Liver (tissue), 8 donors: ENCODE measurements at regions not wholly inside any gene's neighbourhood (a gene's known extent, or its start where the extent isn't known, plus 50 kb on each side); places are given as distances from the start of the nearest gene placed in this dataset.

Experiments used
- DNase-seq: peaks from one replicate; pipeline ENCODE4 v3.0.0-alpha.2; 2017; ENCODE audit warnings: low spot score
- H3K27ac ChIP-seq, 2 donors: one replicate each; pipeline ENCODE4 v1.7.0; 2013; ENCODE audit warnings: inconsistent platforms in 2 of 2, low read length in 2 of 2, control low read depth in 1 of 2, low read depth in 1 of 2, mild to moderate bottlenecking in 1 of 2
- H3K27me3 ChIP-seq, 4 donors: one replicate each; pipeline versions ENCODE4 v1.6.1 to v1.7.0; 2013; ENCODE audit warnings: low read length in 3 of 4, inconsistent platforms in 1 of 4, mild to moderate bottlenecking in 1 of 4, moderate library complexity in 1 of 4; ENCODE audit not compliant: control insufficient read depth in 4 of 4, insufficient read depth in 4 of 4
- H3K36me3 ChIP-seq, 4 donors: one replicate each; pipeline versions ENCODE4 v1.6.1 to v1.7.0; 2013; ENCODE audit warnings: low read length in 3 of 4, mild to moderate bottlenecking in 3 of 4, low read depth in 1 of 4, moderate library complexity in 1 of 4; ENCODE audit not compliant: control insufficient read depth in 4 of 4, insufficient read depth in 3 of 4
- H3K4me1 ChIP-seq, 4 donors: one replicate each; pipeline versions ENCODE4 v1.6.1 to v1.7.0; 2013; ENCODE audit warnings: low read length in 3 of 4, mild to moderate bottlenecking in 3 of 4, moderate library complexity in 1 of 4; ENCODE audit not compliant: control insufficient read depth in 4 of 4, insufficient read depth in 4 of 4
- H3K4me3 ChIP-seq, 3 donors: one replicate each; pipeline versions ENCODE4 v1.6.1 to v1.7.0; 2013; ENCODE audit warnings: low read length in 3 of 3, control low read depth in 1 of 3, low read depth in 1 of 3, mild to moderate bottlenecking in 1 of 3
- H3K9ac ChIP-seq, 2 donors: one replicate each; pipeline ENCODE4 v1.7.0; 2013; ENCODE audit warnings: low read length in 2 of 2, mild to moderate bottlenecking in 2 of 2, moderate library complexity in 2 of 2, control low read depth in 1 of 2, low read depth in 1 of 2
- H3K9me3 ChIP-seq, 4 donors: one replicate each; pipeline versions ENCODE4 v1.6.1 to v1.7.0; 2013; ENCODE audit warnings: low read length in 3 of 4; ENCODE audit not compliant: control insufficient read depth in 4 of 4
- ATF3 ChIP-seq: IDR thresholded peaks from 2 replicates; pipeline ENCODE4 v1.6.1; 2016; ENCODE audit warnings: antibody characterized with exemption
- CTCF ChIP-seq: fragments of 150-350 bp; IDR thresholded peaks from 2 replicates; pipeline ENCODE4 v1.5.1; 2017; ENCODE audit warnings: improper control_type of control experiment, low read depth, low read length; ENCODE audit not compliant: missing input control
- EGR1 ChIP-seq, 2 donors: IDR thresholded peaks; 2 replicates each; pipeline ENCODE4 v1.6.1; 2016 to 2018; ENCODE audit warnings: antibody characterized with exemption in 2 of 2, low read depth in 2 of 2
- FOXA2 ChIP-seq: IDR thresholded peaks from 2 replicates; pipeline ENCODE4 v1.6.1; 2016; ENCODE audit warnings: antibody characterized with exemption
- GABPA ChIP-seq, 2 donors: IDR thresholded peaks in 1 of 2; conservative IDR thresholded peaks in 1 of 2; 2 replicates each; pipeline ENCODE4 v1.6.1; 2016; ENCODE audit warnings: antibody characterized with exemption in 2 of 2, mild to moderate bottlenecking in 1 of 2, moderate library complexity in 1 of 2
- HNF4A ChIP-seq, 2 donors: conservative IDR thresholded peaks; 2 replicates each; pipeline ENCODE4 v1.6.1; 2016; ENCODE audit warnings: antibody characterized with exemption in 2 of 2, mild to moderate bottlenecking in 2 of 2
- HNF4G ChIP-seq: IDR thresholded peaks from 2 replicates; pipeline ENCODE4 v1.6.1; 2016; ENCODE audit warnings: antibody characterized with exemption
- JUND ChIP-seq, 2 donors: IDR thresholded peaks; 2 replicates each; pipeline ENCODE4 v1.6.1; 2016; ENCODE audit warnings: antibody characterized with exemption in 2 of 2
- MAX ChIP-seq: IDR thresholded peaks from 2 replicates; pipeline ENCODE4 v1.6.1; 2016; ENCODE audit warnings: antibody characterized with exemption
- NR2F2 ChIP-seq: IDR thresholded peaks from 2 replicates; pipeline ENCODE4 v1.6.1; 2016; ENCODE audit warnings: antibody characterized with exemption
- RAD21 ChIP-seq, 2 donors: IDR thresholded peaks; 2 replicates each; pipeline ENCODE4 v1.6.1; 2016; ENCODE audit warnings: antibody characterized with exemption in 2 of 2, mild to moderate bottlenecking in 2 of 2
- RXRA ChIP-seq, 2 donors: IDR thresholded peaks; 2 replicates each; pipeline ENCODE4 v1.6.1; 2017 to 2018; ENCODE audit warnings: antibody characterized with exemption in 2 of 2, mild to moderate bottlenecking in 1 of 2
- SP1 ChIP-seq: IDR thresholded peaks from 2 replicates; pipeline ENCODE4 v1.6.1; 2018; ENCODE audit warnings: antibody characterized with exemption, mild to moderate bottlenecking
- TAF1 ChIP-seq: conservative IDR thresholded peaks from 2 replicates; pipeline ENCODE4 v1.6.1; 2016; ENCODE audit warnings: antibody characterized with exemption, mild to moderate bottlenecking
- YY1 ChIP-seq: IDR thresholded peaks from 2 replicates; pipeline ENCODE4 v1.6.1; 2016; ENCODE audit warnings: antibody characterized with exemption, mild to moderate bottlenecking
- WGBS: extraction: QIAGEN DNeasy Blood & Tissue Kit; methylation state at CpG from one replicate; pipeline ENCODE4 v1.1.7; 2013; 5-methylcytosine and 5-hydroxymethylcytosine counted together
- donor health status: healthy.
- donor health status: healthy.
- donor health status: healthy.
- donor health status: healthy.
- donor health status: healthy.

GRCh38 chr1:82160903-82161302, 360.2 kb downstream of the ADGRL2 start:
- H3K4me1 ChIP-seq: peaks cover 0 to 2% (median 0%) of the 10 kb centered on the region in 4 donors
- no peak overlapping the region for H3K4me3 ChIP-seq
- H3K27me3 ChIP-seq: no peaks in the 10 kb centered on the region
- H3K36me3 ChIP-seq: no peaks in the 10 kb centered on the region
- no peak for TF ChIP-seq ATF3
- no peak for TF ChIP-seq YY1
- no peak for TF ChIP-seq HNF4G
- no peak for TF ChIP-seq FOXA2
- TF ChIP-seq SP1: no peak
- no peak for TF ChIP-seq CTCF
- no peak for TF ChIP-seq GABPA (IDR thresholded peaks at IDR 0.05 in 1 of 2, conservative IDR thresholded peaks at IDR 0.05 in 1 of 2)
- no peak for TF ChIP-seq EGR1 (IDR thresholded peaks at IDR 0.05; ENCODE audit: low read depth in 2 of 2)
- no peak for TF ChIP-seq MAX
- no peak for TF ChIP-seq JUND (IDR thresholded peaks at IDR 0.05)
- TF ChIP-seq HNF4A (conservative IDR thresholded peaks at IDR 0.05): no peak
- no peaks in the 10 kb centered on the region for H3K9me3 ChIP-seq
- no peak for DNase-seq
- WGBS: 83% methylated on average over 3 of the region's 3 CpGs
- no peak overlapping the region for H3K9ac ChIP-seq
- no peak overlapping the region for H3K27ac ChIP-seq

GRCh38 chr1:82160036-82160435, 359.3 kb downstream of the ADGRL2 start:
- TF ChIP-seq FOXA2: no peak
- TF ChIP-seq TAF1: no peak
- TF ChIP-seq CTCF: no peak
- TF ChIP-seq RXRA (IDR thresholded peaks at IDR 0.05): no peak
- no peak for TF ChIP-seq ATF3
- TF ChIP-seq HNF4G: no peak
- no peak for TF ChIP-seq RAD21 (IDR thresholded peaks at IDR 0.05)
- no peak for TF ChIP-seq YY1
- no peak for TF ChIP-seq JUND (IDR thresholded peaks at IDR 0.05)
- TF ChIP-seq GABPA (IDR thresholded peaks at IDR 0.05 in 1 of 2, conservative IDR thresholded peaks at IDR 0.05 in 1 of 2): no peak
- no peak for TF ChIP-seq MAX
- TF ChIP-seq NR2F2: no peak
- H3K9ac ChIP-seq: no peak overlapping the region
- no peak overlapping the region for H3K4me3 ChIP-seq
- WGBS: 69% methylated on average over 5 of the region's 5 CpGs
- no peaks in the 10 kb centered on the region for H3K36me3 ChIP-seq
- H3K4me1 ChIP-seq: peaks cover 0 to 2% (median 0%) of the 10 kb centered on the region in 4 donors
- no peaks in the 10 kb centered on the region for H3K27me3 ChIP-seq
- H3K27ac ChIP-seq: no peak overlapping the region
- no peak for DNase-seq
- no peaks in the 10 kb centered on the region for H3K9me3 ChIP-seq
